Adrenal gland (tissue), 9 donors: ENCODE measurements at regions not wholly inside any gene's neighbourhood (a gene's known extent, or its start where the extent isn't known, plus 50 kb on each side); places are given as distances from the start of the nearest gene placed in this dataset.

Source experiments
- DNase-seq, 7 donors: peaks; one replicate each; pipeline ENCODE4 v3.0.0-alpha.2; 2019 to 2020
- H3K27ac ChIP-seq, 5 donors: fragments of 200-600 bp; sonication (generic) in 4 of 5; 1 replicate in 3 of 5; 2 replicates in 2 of 5; pipeline versions ENCODE4 v1.5.1 to v1.8.0; 2016 to 2020; ENCODE audit warnings: mild to moderate bottlenecking in 1 of 5
- H3K27me3 ChIP-seq: fragments of 200-600 bp; 2 replicates; pipeline ENCODE4 v1.8.0; 2021
- H3K36me3 ChIP-seq, 2 donors: fragments of 200-600 bp; replicated peaks in 1 of 2; 1 replicate in 1 of 2; 2 replicates in 1 of 2; pipeline versions ENCODE4 v1.5.1 to v1.8.0; 2018 to 2022
- H3K4me1 ChIP-seq, 2 donors: fragments of 200-600 bp; replicated peaks in 1 of 2; 1 replicate in 1 of 2; 2 replicates in 1 of 2; pipeline versions ENCODE4 v1.5.1 to v1.8.0; 2018 to 2021
- H3K4me3 ChIP-seq, 4 donors: fragments of 200-600 bp; sonication (generic) in 3 of 4; one replicate each; pipeline ENCODE4 v1.5.1; 2016 to 2018
- H3K9me3 ChIP-seq, 3 donors: fragments of 200-600 bp; sonication (generic) in 1 of 3; replicated peaks in 1 of 3; 1 replicate in 2 of 3; 2 replicates in 1 of 3; pipeline versions ENCODE4 v1.5.1 to v1.8.0; 2016 to 2021
- POLR2A ChIP-seq, 2 donors: fragments of 450-650 bp; IDR thresholded peaks; one replicate each; pipeline ENCODE4 v1.6.1; 2017; ENCODE audit warnings: antibody characterized with exemption in 2 of 2, mild to moderate bottlenecking in 2 of 2, moderate library complexity in 1 of 2
- WGBS, 4 donors: extraction: QIAGEN DNeasy Blood & Tissue Kit in 2 of 4; methylation state at CpG; one replicate each; pipeline versions ENCODE4 v1.1.5 to v1.1.7; 2013 to 2017; 5-methylcytosine and 5-hydroxymethylcytosine counted together
- intact Hi-C, 2 donors: fragments of 100-400 bp; cut with DNase I; formaldehyde crosslinking; loops; one replicate each; pipeline versions ENCODE4 v1.14.1 to v1.15.0; 2022 to 2023
- TF ChIP-seq, protein P1 (sequence below), 6 experiments: fragments of 450-650 bp in 4 of 6; fragments of 200-600 bp in 2 of 6; sonication (generic) in 1 of 6; IDR thresholded peaks; 1 replicate in 5 of 6; 2 replicates in 1 of 6; pipeline versions ENCODE4 v1.5.1 to v1.8.0; 2016 to 2021; ENCODE audit warnings: antibody characterized with exemption in 6 of 6, mild to moderate bottlenecking in 2 of 6, moderate library complexity in 1 of 6
- donor health status: healthy with polysubstance abuse.
- donor health status: Bipolar disorder and iron deficiency.
- donor health status: DM: yes; HTN: yes; CAD: no.
- donor health status: DM: no; HTN: no; CAD: no.
- donor health status: DM: no; HTN: no; CAD: no.

DNA sequence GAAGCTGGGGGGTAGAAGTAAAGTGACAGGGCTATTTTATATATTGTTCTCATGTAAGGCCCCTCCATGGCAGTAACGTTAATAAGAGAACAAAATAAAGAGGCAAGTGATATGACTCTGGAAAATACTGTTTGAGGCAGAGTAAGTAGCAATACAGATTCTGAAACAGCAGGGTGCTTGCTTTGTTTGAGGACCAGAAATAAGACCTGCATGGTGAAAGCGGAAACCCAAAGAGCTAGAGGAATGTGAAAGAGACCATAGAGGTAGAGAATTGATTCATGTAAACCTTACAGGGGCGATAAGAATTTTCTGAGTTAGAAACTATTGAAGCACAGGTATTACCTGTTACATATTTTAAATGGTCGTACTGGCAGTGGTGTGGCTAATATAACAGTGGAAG, 1517.1 kb downstream of the SI start:
- intact Hi-C loops: no loop called here
- H3K27me3 ChIP-seq: no peaks in the 10 kb centered on the region
- H3K36me3 ChIP-seq: no peaks in the 10 kb centered on the region
- H3K9me3 ChIP-seq: no peaks in the 10 kb centered on the region
- H3K27ac ChIP-seq: no peak overlapping the region
- H3K4me1 ChIP-seq: no peaks in the 10 kb centered on the region
- no peak for DNase-seq
- no peak for TF ChIP-seq POLR2A (IDR thresholded peaks at IDR 0.05)
- TF ChIP-seq, protein P1, sequence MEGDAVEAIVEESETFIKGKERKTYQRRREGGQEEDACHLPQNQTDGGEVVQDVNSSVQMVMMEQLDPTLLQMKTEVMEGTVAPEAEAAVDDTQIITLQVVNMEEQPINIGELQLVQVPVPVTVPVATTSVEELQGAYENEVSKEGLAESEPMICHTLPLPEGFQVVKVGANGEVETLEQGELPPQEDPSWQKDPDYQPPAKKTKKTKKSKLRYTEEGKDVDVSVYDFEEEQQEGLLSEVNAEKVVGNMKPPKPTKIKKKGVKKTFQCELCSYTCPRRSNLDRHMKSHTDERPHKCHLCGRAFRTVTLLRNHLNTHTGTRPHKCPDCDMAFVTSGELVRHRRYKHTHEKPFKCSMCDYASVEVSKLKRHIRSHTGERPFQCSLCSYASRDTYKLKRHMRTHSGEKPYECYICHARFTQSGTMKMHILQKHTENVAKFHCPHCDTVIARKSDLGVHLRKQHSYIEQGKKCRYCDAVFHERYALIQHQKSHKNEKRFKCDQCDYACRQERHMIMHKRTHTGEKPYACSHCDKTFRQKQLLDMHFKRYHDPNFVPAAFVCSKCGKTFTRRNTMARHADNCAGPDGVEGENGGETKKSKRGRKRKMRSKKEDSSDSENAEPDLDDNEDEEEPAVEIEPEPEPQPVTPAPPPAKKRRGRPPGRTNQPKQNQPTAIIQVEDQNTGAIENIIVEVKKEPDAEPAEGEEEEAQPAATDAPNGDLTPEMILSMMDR (IDR thresholded peaks at IDR 0.05): no peak
- no peak overlapping the region for H3K4me3 ChIP-seq
- 67 to 77% (median 71%) methylated on average over 4 of the region's 4 CpGs for WGBS, 4 donors

DNA sequence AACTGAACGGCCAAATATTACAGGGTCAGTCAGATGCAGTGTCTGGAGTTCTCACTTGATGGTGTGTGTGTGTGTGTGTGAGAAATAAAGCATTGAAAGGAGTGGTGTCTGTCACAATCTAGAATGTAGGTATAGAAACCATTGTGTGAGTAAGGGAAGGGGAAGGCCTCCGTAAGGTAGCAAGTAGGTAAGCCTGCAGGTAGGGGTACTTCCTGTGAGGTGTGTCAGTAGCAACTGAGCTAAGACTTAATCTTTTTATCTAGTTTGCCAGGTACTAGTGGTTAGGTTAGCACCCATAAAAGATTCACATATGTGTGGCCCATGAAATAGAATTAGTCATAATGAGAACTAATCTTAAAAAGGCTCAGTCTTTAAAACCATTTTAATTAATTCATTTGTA, 1517.8 kb downstream of the SI start:
- Histone ChIP-seq H3K4me3 (no peak overlapping the region), H3K9me3 (no peaks in the 10 kb centered on the region)
- WGBS, 4 donors: 63 to 80% (median 73%) methylated on average over 2 of the region's 2 CpGs

DNA sequence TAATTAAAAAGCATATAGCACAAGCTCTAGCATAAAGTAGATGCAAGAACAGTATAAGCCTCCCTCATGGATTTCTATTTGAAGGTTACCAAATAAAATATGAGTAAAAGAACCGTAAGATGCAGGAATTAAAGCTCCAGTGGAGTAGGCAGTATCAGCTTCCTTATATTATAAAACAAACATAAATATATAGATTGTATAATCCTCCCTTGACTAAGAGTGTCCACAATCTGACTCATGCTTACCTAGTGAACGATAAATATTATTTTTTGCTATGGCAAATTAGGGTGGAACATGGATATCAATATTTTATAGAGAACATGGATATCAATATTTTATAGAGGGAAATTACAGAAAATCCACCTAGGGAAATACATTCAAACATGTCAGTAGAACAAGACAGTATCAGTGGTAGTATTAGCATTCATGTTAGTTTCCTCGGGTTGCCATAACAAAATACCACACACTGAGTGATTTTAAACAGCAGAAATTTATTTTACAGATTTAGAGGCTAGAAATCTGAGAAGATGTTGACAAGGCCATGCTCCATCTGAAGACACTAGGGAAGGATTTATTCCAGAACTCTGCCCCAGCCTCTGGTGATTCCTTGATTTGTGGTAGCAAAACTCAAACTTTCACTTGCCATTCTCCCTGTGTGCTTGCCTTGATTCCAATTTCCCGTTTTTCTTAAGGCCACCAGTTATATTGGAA, 1521.3 kb downstream of the SI start:
- no peak for DNase-seq
- Histone ChIP-seq H3K9me3 (no peaks in the 10 kb centered on the region), H3K36me3 (no peaks in the 10 kb centered on the region), H3K4me3 (no peak overlapping the region), H3K27ac (no peak overlapping the region), H3K4me1 (no peaks in the 10 kb centered on the region), H3K27me3 (no peaks in the 10 kb centered on the region)
- WGBS, 4 donors: 76 to 86% (median 78%) methylated on average over 4 of the region's 4 CpGs
- TF ChIP-seq POLR2A (IDR thresholded peaks at IDR 0.05): no peak
- TF ChIP-seq, protein P1 (IDR thresholded peaks at IDR 0.05): no peak
- intact Hi-C loops: no loop called here

More for the DNA sequence above, 1517.8 kb downstream of the SI start:
- intact Hi-C loops: no loop called here
- Histone ChIP-seq H3K27ac (no peak overlapping the region), H3K36me3 (no peaks in the 10 kb centered on the region), H3K27me3 (no peaks in the 10 kb centered on the region), H3K4me1 (no peaks in the 10 kb centered on the region)
- no peak for DNase-seq
- no peak for TF ChIP-seq POLR2A (IDR thresholded peaks at IDR 0.05)
- TF ChIP-seq, protein P1 (IDR thresholded peaks at IDR 0.05): no peak

DNA sequence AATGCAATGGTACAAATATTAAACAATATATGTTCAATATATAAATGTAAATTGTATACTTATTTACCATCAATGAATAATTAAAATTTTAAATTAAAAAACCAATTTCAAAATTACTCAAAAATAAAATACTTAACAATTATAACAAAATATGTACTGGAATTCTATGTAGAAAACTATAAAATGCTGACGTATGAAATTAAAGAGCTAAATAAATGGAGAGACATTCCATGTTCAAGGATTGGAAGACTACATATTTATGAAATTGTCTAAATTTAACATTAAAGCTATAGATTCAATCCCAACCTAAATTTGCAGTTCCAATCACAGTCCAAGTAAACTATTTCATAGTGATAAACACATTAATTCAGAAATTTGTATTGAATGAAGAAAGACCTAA, 1522.4 kb downstream of the SI start:
- no peaks in the 10 kb centered on the region for H3K4me1 ChIP-seq
- no peaks in the 10 kb centered on the region for H3K27me3 ChIP-seq
- WGBS, 4 donors: 0 to 91% (median 26%) methylated on average over 1 of the region's 1 CpG
- H3K36me3 ChIP-seq: no peaks in the 10 kb centered on the region
- DNase-seq: no peak
- no peak overlapping the region for H3K4me3 ChIP-seq
- intact Hi-C loops: no loop called here
- no peak for TF ChIP-seq POLR2A (IDR thresholded peaks at IDR 0.05)
- TF ChIP-seq, protein P1 (IDR thresholded peaks at IDR 0.05): no peak
- H3K9me3 ChIP-seq: no peaks in the 10 kb centered on the region
- no peak overlapping the region for H3K27ac ChIP-seq
